GM12875 (cell line): ENCODE measurements at regions not wholly inside any gene's neighbourhood (a gene's known extent, or its start where the extent isn't known, plus 50 kb on each side); places are given as distances from the start of the nearest gene placed in this dataset.

ENCODE experiments used
- H3K4me3 ChIP-seq: one replicate; pipeline ENCODE4 v1.5.1; 2011; ENCODE audit warnings: low read depth, low read length, control low read depth
- CTCF ChIP-seq: IDR thresholded peaks from 2 replicates; pipeline ENCODE4 v1.5.1; 2011; ENCODE audit warnings: low read depth, mild to moderate bottlenecking, control low read depth, inconsistent platforms, low read length, moderate library complexity, borderline replicate concordance; ENCODE audit not compliant: insufficient read depth

GRCh38 chr10:58086763-58087150 is 180.9 kb downstream of the IPMK start:
- TF ChIP-seq CTCF = no peak
- no peak overlapping the region for H3K4me3 ChIP-seq

GRCh38 chr10:58086144-58086762 is 181.4 kb downstream of the IPMK start:
- H3K4me3 ChIP-seq = no peak overlapping the region
- no peak for TF ChIP-seq CTCF

GRCh38 chr10:58082248-58082647 is 185.4 kb downstream of the IPMK start:
- no peak overlapping the region for H3K4me3 ChIP-seq
- no peak for TF ChIP-seq CTCF

- no peak overlapping the region for H3K4me3 ChIP-seq
- TF ChIP-seq CTCF = no peak
Observed at GRCh38 chr10:58081353-58081752, 186.3 kb downstream of the IPMK start.

GRCh38 chr10:58079461-58079860 is 188.2 kb downstream of the IPMK start:
- no peak overlapping the region for H3K4me3 ChIP-seq
- TF ChIP-seq CTCF = no peak

- TF ChIP-seq CTCF = no peak
- no peak overlapping the region for H3K4me3 ChIP-seq
Observed at GRCh38 chr10:58072634-58073033, 195.1 kb downstream of the IPMK start.

GRCh38 chr10:58070956-58071355 is 196.7 kb downstream of the IPMK start:
- no peak for TF ChIP-seq CTCF

More at GRCh38 chr10:58070956-58071355, 196.7 kb downstream of the IPMK start:
- H3K4me3 ChIP-seq = no peak overlapping the region
